CD4-positive, CD25-positive, alpha-beta regulatory T cell (primary cell): ENCODE measurements at regions not wholly inside any gene's neighbourhood (a gene's known extent, or its start where the extent isn't known, plus 50 kb on each side); places are given as distances from the start of the nearest gene placed in this dataset.
A peak's percentile ranks its signal among the peaks of the same experiment; 100 is the strongest.
"Not testable (repeated sequence)": the region's sequence is repeated elsewhere in the genome, so short reads cannot be mapped to it uniquely, and the experiment has no call there.

ENCODE experiments used
- ATAC-seq, 2 donors: fragments of 150-1000 bp; cut with Tn5 transposase; one replicate each; pipeline ENCODE4 v1.10.0; 2021; ENCODE audit warnings: low read depth in 2 of 2, moderate number of reproducible peaks in 2 of 2, moderate library complexity in 1 of 2
- DNase-seq, 3 donors: peaks; one replicate each; pipeline versions ENCODE4 v3.0.0 to v3.0.0-alpha.2; 2012 to 2022; ENCODE audit warnings: mixed read lengths in 1 of 3
- H3K27ac ChIP-seq: one replicate; pipeline ENCODE4 v1.7.0; 2013; ENCODE audit warnings: mild to moderate bottlenecking, low read length; ENCODE audit not compliant: insufficient read depth, poor library complexity, severe bottlenecking
- H3K27me3 ChIP-seq: one replicate; pipeline ENCODE4 v1.7.0; 2013; ENCODE audit warnings: low read length; ENCODE audit not compliant: control insufficient read depth, insufficient read depth
- H3K36me3 ChIP-seq: one replicate; pipeline ENCODE4 v1.7.0; 2013; ENCODE audit warnings: mild to moderate bottlenecking, low read length, moderate library complexity; ENCODE audit not compliant: control insufficient read depth, insufficient read depth
- H3K4me1 ChIP-seq: 2 replicates; pipeline ENCODE4 v1.7.0; 2013; ENCODE audit warnings: mild to moderate bottlenecking, low read length; ENCODE audit not compliant: insufficient read depth, control insufficient read depth, poor library complexity, severe bottlenecking
- H3K4me3 ChIP-seq: one replicate; pipeline ENCODE4 v1.7.0; 2013; ENCODE audit warnings: low read depth, mild to moderate bottlenecking, low read length, moderate library complexity
- H3K9me3 ChIP-seq, 2 experiments: 1 replicate in 1 of 2; 2 replicates in 1 of 2; pipeline ENCODE4 v1.7.0; 2013; ENCODE audit warnings: low read length in 2 of 2, mild to moderate bottlenecking in 1 of 2, moderate library complexity in 1 of 2; ENCODE audit not compliant: control insufficient read depth in 2 of 2
- H3K27ac Mint-ChIP-seq, 3 donors: one replicate each; pipeline ENCODE4 v1.8.0; 2020 to 2022; ENCODE audit warnings: mild to moderate bottlenecking in 3 of 3, mixed read lengths in 3 of 3, moderate library complexity in 2 of 3
- H3K27me3 Mint-ChIP-seq: one replicate; pipeline ENCODE4 v1.8.0; 2022; ENCODE audit warnings: mild to moderate bottlenecking, mixed read lengths
- H3K36me3 Mint-ChIP-seq: one replicate; pipeline ENCODE4 v1.8.0; 2020; ENCODE audit warnings: mixed read lengths
- H3K4me1 Mint-ChIP-seq, 4 donors: one replicate each; pipeline ENCODE4 v1.8.0; 2020 to 2022; ENCODE audit warnings: mixed read lengths in 4 of 4, mild to moderate bottlenecking in 1 of 4
- H3K4me3 Mint-ChIP-seq, 4 donors: one replicate each; pipeline ENCODE4 v1.8.0; 2020 to 2022; ENCODE audit warnings: mild to moderate bottlenecking in 4 of 4, mixed read lengths in 4 of 4, moderate library complexity in 3 of 4
- H3K9me3 Mint-ChIP-seq, 7 donors: one replicate each; pipeline ENCODE4 v1.8.0; 2020 to 2022; ENCODE audit warnings: mixed read lengths in 7 of 7, mild to moderate bottlenecking in 3 of 7, moderate library complexity in 2 of 7

GRCh38 chr10:78600121-78600665, 468.6 kb upstream of the ZMIZ1 start:
- ATAC-seq = no peak
- H3K4me1 Mint-ChIP-seq = no peaks in the 10 kb centered on the region
- no peak for DNase-seq
- H3K4me3 Mint-ChIP-seq = no peak overlapping the region
- H3K9me3 Mint-ChIP-seq = no peaks in the 10 kb centered on the region
- no peaks in the 10 kb centered on the region for H3K36me3 Mint-ChIP-seq
- no peaks in the 10 kb centered on the region for H3K36me3 ChIP-seq
- no peak overlapping the region for H3K27ac Mint-ChIP-seq
- H3K27ac ChIP-seq = no peak overlapping the region
- no peaks in the 10 kb centered on the region for H3K27me3 Mint-ChIP-seq
- no peaks in the 10 kb centered on the region for H3K27me3 ChIP-seq
- H3K4me3 ChIP-seq = no peak overlapping the region
- no peaks in the 10 kb centered on the region for H3K4me1 ChIP-seq
- no peaks in the 10 kb centered on the region for H3K9me3 ChIP-seq

- Mint-ChIP-seq H3K27ac (no peak overlapping the region), H3K4me3 (no peak overlapping the region), H3K9me3 (no peaks in the 10 kb centered on the region), H3K27me3 (no peaks in the 10 kb centered on the region), H3K4me1 (no peaks in the 10 kb centered on the region), H3K36me3 (no peaks in the 10 kb centered on the region)
- no peak for ATAC-seq
- Histone ChIP-seq H3K27ac (no peak overlapping the region), H3K9me3 (no peaks in the 10 kb centered on the region), H3K4me1 (no peaks in the 10 kb centered on the region), H3K36me3 (no peaks in the 10 kb centered on the region), H3K27me3 (no peaks in the 10 kb centered on the region), H3K4me3 (no peak overlapping the region)
- DNase-seq = no peak
Observed at GRCh38 chr10:78600740-78601139, 468.0 kb upstream of the ZMIZ1 start.

GRCh38 chr10:78602201-78602932, 466.4 kb upstream of the ZMIZ1 start:
- H3K36me3 Mint-ChIP-seq = no peaks in the 10 kb centered on the region
- H3K27me3 ChIP-seq = no peaks in the 10 kb centered on the region
- H3K36me3 ChIP-seq = no peaks in the 10 kb centered on the region
- no peak overlapping the region for H3K4me3 ChIP-seq
- no peak overlapping the region for H3K27ac ChIP-seq
- H3K27ac Mint-ChIP-seq = peak overlapping the region in 1 of 3 donors; percentile 12
- no peaks in the 10 kb centered on the region for H3K9me3 ChIP-seq
- ATAC-seq (no peak), DNase-seq (no peak)
- H3K4me1 Mint-ChIP-seq = no peaks in the 10 kb centered on the region
- no peaks in the 10 kb centered on the region for H3K4me1 ChIP-seq
- peaks cover 0 to 2% (median 0%) of the 10 kb centered on the region in 7 donors for H3K9me3 Mint-ChIP-seq
- no peaks in the 10 kb centered on the region for H3K27me3 Mint-ChIP-seq
- H3K4me3 Mint-ChIP-seq = no peak overlapping the region

- Mint-ChIP-seq H3K4me1 (no peaks in the 10 kb centered on the region), H3K27me3 (peaks cover 4% of the 10 kb centered on the region), H3K4me3 (no peak overlapping the region), H3K9me3 (peaks cover 0 to 10% (median under 1%) of the 10 kb centered on the region in 7 donors), H3K36me3 (no peaks in the 10 kb centered on the region), H3K27ac (no peak overlapping the region)
- Histone ChIP-seq H3K27ac (no peak overlapping the region), H3K9me3 (peaks cover 5% of the 10 kb centered on the region in 2 experiments), H3K4me3 (no peak overlapping the region), H3K36me3 (no peaks in the 10 kb centered on the region), H3K27me3 (no peaks in the 10 kb centered on the region), H3K4me1 (no peaks in the 10 kb centered on the region)
- ATAC-seq = no peak
- DNase-seq = no peak
Observed at GRCh38 chr10:78604286-78604685, 464.5 kb upstream of the ZMIZ1 start.

GRCh38 chr10:78604721-78605120, 464.0 kb upstream of the ZMIZ1 start:
- no peak overlapping the region for H3K4me3 Mint-ChIP-seq
- Histone ChIP-seq H3K27me3 (peaks cover under 1% of the 10 kb centered on the region), H3K9me3 (peaks cover 8 to 9% of the 10 kb centered on the region in 2 experiments), H3K4me1 (no peaks in the 10 kb centered on the region), H3K27ac (no peak overlapping the region), H3K36me3 (no peaks in the 10 kb centered on the region), H3K4me3 (no peak overlapping the region)
- peaks cover 0 to 12% (median 2%) of the 10 kb centered on the region in 7 donors for H3K9me3 Mint-ChIP-seq
- H3K27ac Mint-ChIP-seq = no peak overlapping the region
- H3K27me3 Mint-ChIP-seq = peaks cover 4% of the 10 kb centered on the region
- DNase-seq (no peak), ATAC-seq (no peak)
- H3K4me1 Mint-ChIP-seq = no peaks in the 10 kb centered on the region
- H3K36me3 Mint-ChIP-seq = no peaks in the 10 kb centered on the region

GRCh38 chr10:78605800-78606350, 462.9 kb upstream of the ZMIZ1 start:
- H3K27ac Mint-ChIP-seq = no peak overlapping the region
- H3K9me3 Mint-ChIP-seq = peaks cover 0 to 20% (median 2%) of the 10 kb centered on the region in 7 donors
- H3K27me3 Mint-ChIP-seq = peaks cover 4% of the 10 kb centered on the region
- ATAC-seq (no peak), DNase-seq (no peak)
- H3K4me3 ChIP-seq = no peak overlapping the region
- H3K4me1 ChIP-seq = no peaks in the 10 kb centered on the region
- no peaks in the 10 kb centered on the region for H3K4me1 Mint-ChIP-seq
- peaks cover 13 to 16% of the 10 kb centered on the region in 2 experiments for H3K9me3 ChIP-seq
- no peaks in the 10 kb centered on the region for H3K36me3 ChIP-seq
- H3K27me3 ChIP-seq = peaks cover 5% of the 10 kb centered on the region
- no peak overlapping the region for H3K27ac ChIP-seq
- no peaks in the 10 kb centered on the region for H3K36me3 Mint-ChIP-seq
- no peak overlapping the region for H3K4me3 Mint-ChIP-seq

- not testable (repeated sequence) for H3K27ac Mint-ChIP-seq, ATAC-seq, H3K4me3 ChIP-seq, H3K4me1 Mint-ChIP-seq, H3K27me3 ChIP-seq, H3K27me3 Mint-ChIP-seq, H3K36me3 ChIP-seq, H3K4me1 ChIP-seq, DNase-seq, H3K36me3 Mint-ChIP-seq, H3K4me3 Mint-ChIP-seq, H3K27ac ChIP-seq
- H3K9me3 ChIP-seq = peaks cover 13 to 16% of the 10 kb centered on the region in 2 experiments
- peaks cover 0 to 20% (median 3%) of the 10 kb centered on the region in 7 donors for H3K9me3 Mint-ChIP-seq
Observed at GRCh38 chr10:78606766-78607165, 462.0 kb upstream of the ZMIZ1 start.

GRCh38 chr10:78609976-78610375, 458.8 kb upstream of the ZMIZ1 start:
- H3K27me3 ChIP-seq = peaks cover 5% of the 10 kb centered on the region
- no peak overlapping the region for H3K27ac ChIP-seq
- H3K36me3 ChIP-seq = no peaks in the 10 kb centered on the region
- Mint-ChIP-seq H3K36me3 (no peaks in the 10 kb centered on the region), H3K4me1 (no peaks in the 10 kb centered on the region), H3K4me3 (no peak overlapping the region), H3K27me3 (peaks cover 4% of the 10 kb centered on the region), H3K27ac (no peak overlapping the region), H3K9me3 (peaks cover 0 to 20% (median 4%) of the 10 kb centered on the region in 7 donors)
- H3K9me3 ChIP-seq = peaks cover 13 to 16% of the 10 kb centered on the region in 2 experiments
- no peaks in the 10 kb centered on the region for H3K4me1 ChIP-seq
- ATAC-seq = no peak
- no peak overlapping the region for H3K4me3 ChIP-seq
- DNase-seq = no peak
